ENCODE measurements at regions not wholly inside any gene's neighbourhood (a gene's known extent, or its start where the extent isn't known, plus 50 kb on each side); places are given as distances from the start of the nearest gene placed in this dataset.

GRCh38 chr2:240328526-240328925 is 106.9 kb upstream of the GPC1 start:
- intact Hi-C loops (cut with micrococcal nuclease), result no loop called here

More at GRCh38 chr2:240328526-240328925, 106.9 kb upstream of the GPC1 start:
- ChIA-PET CTCF (no interaction called here), POLR2A (ENCODE audit: unreplicated experiment) (no interaction called here)
- H3K27ac ChIP-seq (ENCODE audit: insufficient read depth, low read length), result no peak overlapping the region
- H3K9ac ChIP-seq (ENCODE audit: low read depth, low read length), result no peak overlapping the region
- in situ Hi-C loops (cut with MboI; ENCODE audit: low sequenced_read_pairs) (no loop called here), dilution Hi-C loops (cut with HindIII; ENCODE audit: low sequenced_read_pairs, unreplicated experiment) (no loop called here)
- H2AK5ac ChIP-seq (ENCODE audit: low read depth, low read length), result no peak overlapping the region
- H4K8ac ChIP-seq (ENCODE audit: low read depth in 2 of 2, low read length in 2 of 2), result no peak overlapping the region
- no peak overlapping the region for H2AFZ ChIP-seq (replicated peaks; ENCODE audit: low read length, poor library complexity)
- H4K91ac ChIP-seq (ENCODE audit: insufficient read depth, low read depth, low read length), result no peak overlapping the region
- ATAC-seq (ENCODE audit: low read depth), result no peak
- peaks cover 12% of the 10 kb centered on the region for H3K27me3 ChIP-seq (ENCODE audit: control insufficient read depth, insufficient read depth, low read length)
- H3K4me1 ChIP-seq (ENCODE audit: control insufficient read depth, insufficient read depth, low read length), result no peaks in the 10 kb centered on the region
- no peak overlapping the region for H3K4me3 ChIP-seq (ENCODE audit: insufficient read depth, low read depth, low read length)
- H2BK120ac ChIP-seq (ENCODE audit: low read depth, low read length), result no peak overlapping the region
- WGBS, 2 experiments (ENCODE audit: extremely low coverage in 2 of 2, insufficient read length in 1 of 2), result 70% methylated on average over 6 of the region's 10 CpGs; no CpG with 5 or more reads in 1 of the 2 experiments
- H3K4ac ChIP-seq (ENCODE audit: low read depth, low read length), result no peak overlapping the region
- no peaks in the 10 kb centered on the region for H3K36me3 ChIP-seq (ENCODE audit: control insufficient read depth, insufficient read depth, low read length)
- H2BK20ac ChIP-seq (ENCODE audit: low read depth, low read length), result no peak overlapping the region
- no peak overlapping the region for H4K5ac ChIP-seq (ENCODE audit: low read depth, low read length)
- H3K56ac ChIP-seq (ENCODE audit: extremely low read depth, insufficient read depth, low read length), result no peak overlapping the region
- H4K20me1 ChIP-seq (ENCODE audit: insufficient read depth, low read length), result no peaks in the 10 kb centered on the region; the same call in 1 of the 2 replicates
- no peak overlapping the region for H3K23ac ChIP-seq (ENCODE audit: low read depth, low read length)
- H3K4me2 ChIP-seq (ENCODE audit: low read depth, low read length), result no peak overlapping the region
- no peak overlapping the region for H3K18ac ChIP-seq (ENCODE audit: low read depth, low read length)
- no peak for DNase-seq
- H3K9me1 ChIP-seq (ENCODE audit: insufficient read depth, low read length), result no peaks in the 10 kb centered on the region; the same call in 1 of the 2 replicates
- H3K9me3 ChIP-seq (ENCODE audit: control insufficient read depth, insufficient read depth, low read length), result peaks cover 5% of the 10 kb centered on the region
- H2AK9ac ChIP-seq (replicated peaks; ENCODE audit: low read depth, low read length, poor library complexity), result no peak overlapping the region
- no peak overlapping the region for H2BK15ac ChIP-seq (ENCODE audit: low read depth, low read length)
- BruUV-seq (replicated peaks), result no TSS peak
- TF ChIP-seq NFE2L2 (IDR thresholded peaks at IDR 0.05; ENCODE audit: low read depth, low read length), result no peak
- no peak for TF ChIP-seq ELK1 (IDR thresholded peaks at IDR 0.05; ENCODE audit: borderline replicate concordance, low read depth, low read length)
- no peak for TF ChIP-seq MAZ (IDR thresholded peaks at IDR 0.05; ENCODE audit: borderline replicate concordance, low read depth, low read length)
- TF ChIP-seq SMC3 (IDR thresholded peaks at IDR 0.05; ENCODE audit: low read depth, low read length), result no peak
- no peak for TF ChIP-seq FOS (IDR thresholded peaks at IDR 0.05; ENCODE audit: low read depth, low read length)
- TF ChIP-seq RAD21 (IDR thresholded peaks at IDR 0.05; ENCODE audit: low read length), result no peak
- TF ChIP-seq RFX5 (IDR thresholded peaks at IDR 0.05; ENCODE audit: low read depth, low read length), result no peak
- TF ChIP-seq, protein P1, sequence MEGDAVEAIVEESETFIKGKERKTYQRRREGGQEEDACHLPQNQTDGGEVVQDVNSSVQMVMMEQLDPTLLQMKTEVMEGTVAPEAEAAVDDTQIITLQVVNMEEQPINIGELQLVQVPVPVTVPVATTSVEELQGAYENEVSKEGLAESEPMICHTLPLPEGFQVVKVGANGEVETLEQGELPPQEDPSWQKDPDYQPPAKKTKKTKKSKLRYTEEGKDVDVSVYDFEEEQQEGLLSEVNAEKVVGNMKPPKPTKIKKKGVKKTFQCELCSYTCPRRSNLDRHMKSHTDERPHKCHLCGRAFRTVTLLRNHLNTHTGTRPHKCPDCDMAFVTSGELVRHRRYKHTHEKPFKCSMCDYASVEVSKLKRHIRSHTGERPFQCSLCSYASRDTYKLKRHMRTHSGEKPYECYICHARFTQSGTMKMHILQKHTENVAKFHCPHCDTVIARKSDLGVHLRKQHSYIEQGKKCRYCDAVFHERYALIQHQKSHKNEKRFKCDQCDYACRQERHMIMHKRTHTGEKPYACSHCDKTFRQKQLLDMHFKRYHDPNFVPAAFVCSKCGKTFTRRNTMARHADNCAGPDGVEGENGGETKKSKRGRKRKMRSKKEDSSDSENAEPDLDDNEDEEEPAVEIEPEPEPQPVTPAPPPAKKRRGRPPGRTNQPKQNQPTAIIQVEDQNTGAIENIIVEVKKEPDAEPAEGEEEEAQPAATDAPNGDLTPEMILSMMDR (conservative IDR thresholded peaks at IDR 0.05; ENCODE audit: low read depth, low read length), result no peak
- TF ChIP-seq MXI1 (IDR thresholded peaks at IDR 0.05; ENCODE audit: borderline replicate concordance, low read depth, low read length), result no peak
- no peak for TF ChIP-seq CEBPB (IDR thresholded peaks at IDR 0.05; ENCODE audit: low read depth, low read length)
- no peak for TF ChIP-seq CHD1 (IDR thresholded peaks at IDR 0.05; ENCODE audit: low read depth, low read length)
- TF ChIP-seq, protein P2, sequence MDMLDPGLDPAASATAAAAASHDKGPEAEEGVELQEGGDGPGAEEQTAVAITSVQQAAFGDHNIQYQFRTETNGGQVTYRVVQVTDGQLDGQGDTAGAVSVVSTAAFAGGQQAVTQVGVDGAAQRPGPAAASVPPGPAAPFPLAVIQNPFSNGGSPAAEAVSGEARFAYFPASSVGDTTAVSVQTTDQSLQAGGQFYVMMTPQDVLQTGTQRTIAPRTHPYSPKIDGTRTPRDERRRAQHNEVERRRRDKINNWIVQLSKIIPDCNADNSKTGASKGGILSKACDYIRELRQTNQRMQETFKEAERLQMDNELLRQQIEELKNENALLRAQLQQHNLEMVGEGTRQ (IDR thresholded peaks at IDR 0.05; ENCODE audit: low read depth, low read length), result no peak
- TF ChIP-seq RCOR1 (IDR thresholded peaks at IDR 0.05; ENCODE audit: insufficient replicate concordance, low read length), result no peak
- no peaks in the 10 kb centered on the region for H3K79me1 ChIP-seq (ENCODE audit: low read depth in 1 of 2, low read length in 2 of 2)
- H2BK5ac ChIP-seq (ENCODE audit: low read depth, low read length, poor library complexity, severe bottlenecking), result no peak overlapping the region
- no peak overlapping the region for H3K14ac ChIP-seq (replicated peaks; ENCODE audit: low read depth, low read length)

Measured in IMR-90 (cell line).